Right cardiac atrium (tissue), 5 donors: ENCODE measurements at regions not wholly inside any gene's neighbourhood (a gene's known extent, or its start where the extent isn't known, plus 50 kb on each side); places are given as distances from the start of the nearest gene placed in this dataset.
"Not testable (repeated sequence)": the region's sequence is repeated elsewhere in the genome, so short reads cannot be mapped to it uniquely, and the experiment has no call there.

Source experiments
- ATAC-seq, 2 donors: fragments of 200-7000 bp; cut with Tn5 transposase; one replicate each; pipeline versions ENCODE4 v1.8.0 to v1.9.1; 2020; ENCODE audit warnings: moderate library complexity in 2 of 2, mild to moderate bottlenecking in 1 of 2
- DNase-seq, 3 donors: peaks; one replicate each; pipeline ENCODE4 v3.0.0-alpha.2; 2020
- H3K27ac ChIP-seq: one replicate; pipeline ENCODE4 v1.5.1; 2013; ENCODE audit warnings: mild to moderate bottlenecking, low read length, control low read depth, moderate library complexity
- H3K27me3 ChIP-seq: one replicate; pipeline ENCODE4 v1.6.1; 2013; ENCODE audit not compliant: control insufficient read depth, insufficient read depth
- H3K4me1 ChIP-seq: one replicate; pipeline ENCODE4 v1.6.1; 2013; ENCODE audit warnings: low read length; ENCODE audit not compliant: control insufficient read depth, insufficient read depth
- H3K4me3 ChIP-seq: one replicate; pipeline ENCODE4 v1.5.1; 2013; ENCODE audit warnings: low read length, control low read depth
- H3K9me3 ChIP-seq: one replicate; pipeline ENCODE4 v1.6.1; 2013; ENCODE audit warnings: low read length; ENCODE audit not compliant: control insufficient read depth
- WGBS: extraction: QIAGEN DNeasy Blood & Tissue Kit; methylation state at CpG from one replicate; pipeline ENCODE4 v1.1.7; 2013; 5-methylcytosine and 5-hydroxymethylcytosine counted together
- intact Hi-C, 4 donors: fragments of 100-400 bp; cut with DNase I; formaldehyde crosslinking; loops; one replicate each; pipeline versions ENCODE4 v1.11.0 to v1.14.0; 2022 to 2023
- donor health status: healthy with polysubstance abuse.
- donor health status: DM: no; HTN: yes; CAD: no.
- donor health status: DM: no; HTN: no; CAD: no.
- donor health status: DM: no; HTN: yes; CAD: no; lungs with severe emphysema.
- donor health status: DM: yes; HTN: yes; CAD: no.

DNA sequence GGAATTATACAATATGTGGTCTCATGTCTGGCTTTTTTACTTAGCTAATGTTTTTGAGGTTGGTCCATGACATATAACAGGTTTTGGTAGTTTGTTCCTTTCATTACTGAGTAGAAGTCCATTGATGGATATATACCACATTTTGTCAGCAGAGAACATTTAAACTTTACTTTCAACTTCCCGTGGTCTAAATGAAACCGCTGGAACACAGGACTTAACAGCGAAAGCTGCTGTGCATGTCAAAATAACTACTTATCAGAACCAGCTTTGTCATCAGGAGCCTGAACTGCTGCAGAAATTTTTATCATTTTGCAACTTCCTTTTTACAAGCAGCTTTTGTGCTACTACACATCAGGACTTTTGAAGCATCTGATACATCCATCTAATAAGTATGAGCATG lies 147.0 kb downstream of the TBC1D2B start:
- ATAC-seq, intact Hi-C loops: not testable (repeated sequence)
- 12% methylated on average over 3 of the region's 3 CpGs for WGBS

DNA sequence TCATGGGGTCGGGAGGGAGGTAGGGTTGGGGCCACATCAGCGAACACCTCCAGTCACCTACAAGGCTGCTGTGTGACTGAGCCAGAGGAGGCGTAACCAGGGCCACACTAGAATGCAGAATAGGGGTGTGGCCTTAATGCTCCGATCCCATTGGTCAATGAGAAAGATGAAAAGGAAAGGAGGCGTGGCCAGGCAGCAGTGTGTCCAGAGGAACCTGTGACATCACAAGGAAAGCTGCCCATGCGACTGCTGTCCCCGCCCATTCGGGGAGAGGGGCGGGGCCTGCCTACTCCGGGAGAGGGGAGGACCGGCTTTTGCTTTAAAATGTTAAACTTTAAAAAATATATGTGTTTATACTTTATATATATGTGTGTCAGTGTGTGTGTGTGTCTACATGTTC lies 150.7 kb downstream of the TBC1D2B start:
- WGBS = 88% methylated on average over 11 of the region's 11 CpGs
- H3K27me3 ChIP-seq, H3K4me1 ChIP-seq, H3K27ac ChIP-seq, H3K9me3 ChIP-seq, ATAC-seq, H3K4me3 ChIP-seq, intact Hi-C loops: not testable (repeated sequence)
- peak in 1 of 3 donors; percentile 36 for DNase-seq

More for the DNA sequence above, 147.0 kb downstream of the TBC1D2B start:
- H3K27me3 ChIP-seq, H3K4me1 ChIP-seq, H3K9me3 ChIP-seq, DNase-seq, H3K27ac ChIP-seq, H3K4me3 ChIP-seq: not testable (repeated sequence)

DNA sequence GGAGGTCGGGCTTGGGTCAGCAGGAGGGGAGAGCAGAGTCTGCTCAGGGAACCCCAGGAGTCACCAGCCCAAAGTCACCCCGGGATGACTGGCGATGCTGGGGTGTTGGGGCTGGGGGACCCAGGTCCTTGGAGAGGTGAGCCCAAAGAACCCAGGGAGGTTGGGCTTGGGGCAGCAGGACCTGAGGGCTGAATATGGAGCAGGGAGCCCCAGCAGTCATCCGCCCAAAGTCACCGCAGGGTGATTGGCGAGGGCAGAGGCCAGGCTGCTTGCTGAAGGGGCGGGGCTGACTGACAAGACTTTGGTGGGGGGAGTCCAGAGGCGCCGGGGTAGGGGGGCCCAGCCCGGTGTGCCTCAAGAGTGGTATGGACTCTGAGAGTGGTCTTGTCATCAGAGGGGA lies 151.2 kb downstream of the TBC1D2B start:
- H3K27me3 ChIP-seq, H3K27ac ChIP-seq, intact Hi-C loops, ATAC-seq, H3K9me3 ChIP-seq, H3K4me1 ChIP-seq, H3K4me3 ChIP-seq: not testable (repeated sequence)
- WGBS = 92% methylated on average over 9 of the region's 10 CpGs
- peak in 1 of 3 donors; percentile 27 for DNase-seq

DNA sequence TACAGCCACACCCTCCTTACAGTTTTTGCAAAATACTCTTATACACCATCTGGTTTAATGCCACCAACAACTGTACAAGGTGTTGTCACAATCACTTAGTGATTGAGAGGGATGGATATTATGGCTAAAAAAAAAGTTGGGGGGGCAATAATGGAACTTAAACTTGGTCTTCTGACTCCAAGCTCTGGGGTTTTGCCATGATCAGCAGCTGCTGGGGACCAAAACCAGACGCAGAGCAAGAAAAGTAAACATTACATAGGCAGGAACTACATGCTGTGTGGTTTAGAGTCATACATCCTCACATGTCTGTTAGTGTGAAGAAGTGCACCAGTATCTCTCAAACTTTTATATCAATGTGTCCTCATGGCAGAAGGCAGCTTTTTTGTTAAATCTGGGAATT lies 152.4 kb downstream of the TBC1D2B start:
- 40% methylated on average over 1 of the region's 1 CpG for WGBS
- not testable (repeated sequence) for H3K9me3 ChIP-seq

DNA sequence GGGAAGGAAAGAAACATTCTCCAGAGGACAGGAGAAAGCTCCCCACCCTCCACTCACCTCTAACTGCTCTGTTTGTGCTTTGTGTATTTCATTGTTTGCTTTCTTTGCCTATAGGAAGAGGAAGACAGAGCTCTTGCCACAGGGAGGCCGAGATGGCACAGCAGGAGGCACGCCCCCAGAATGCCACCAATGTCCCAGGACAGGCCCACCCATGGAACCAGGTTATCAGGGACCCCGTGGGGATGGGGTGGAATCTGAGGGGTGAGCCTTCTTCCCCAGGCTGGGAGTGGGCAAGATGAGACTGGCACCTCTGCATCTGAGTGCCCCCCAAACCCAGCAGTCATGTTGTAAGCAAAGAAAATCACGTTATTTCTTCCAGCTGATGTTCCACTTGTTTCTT lies 155.8 kb downstream of the TBC1D2B start:
- 79% methylated on average over 4 of the region's 4 CpGs for WGBS
- H3K4me1 ChIP-seq = no peaks in the 10 kb centered on the region
- H3K27me3 ChIP-seq = no peaks in the 10 kb centered on the region
- ATAC-seq = no peak
- H3K9me3 ChIP-seq = no peaks in the 10 kb centered on the region
- intact Hi-C loops = no loop called here
- no peak overlapping the region for H3K4me3 ChIP-seq
- no peak overlapping the region for H3K27ac ChIP-seq
- peak in 1 of 3 donors; percentile 25 for DNase-seq

More for the DNA sequence above, 152.4 kb downstream of the TBC1D2B start:
- DNase-seq, intact Hi-C loops, H3K4me3 ChIP-seq, H3K27me3 ChIP-seq, ATAC-seq, H3K27ac ChIP-seq, H3K4me1 ChIP-seq: not testable (repeated sequence)

DNA sequence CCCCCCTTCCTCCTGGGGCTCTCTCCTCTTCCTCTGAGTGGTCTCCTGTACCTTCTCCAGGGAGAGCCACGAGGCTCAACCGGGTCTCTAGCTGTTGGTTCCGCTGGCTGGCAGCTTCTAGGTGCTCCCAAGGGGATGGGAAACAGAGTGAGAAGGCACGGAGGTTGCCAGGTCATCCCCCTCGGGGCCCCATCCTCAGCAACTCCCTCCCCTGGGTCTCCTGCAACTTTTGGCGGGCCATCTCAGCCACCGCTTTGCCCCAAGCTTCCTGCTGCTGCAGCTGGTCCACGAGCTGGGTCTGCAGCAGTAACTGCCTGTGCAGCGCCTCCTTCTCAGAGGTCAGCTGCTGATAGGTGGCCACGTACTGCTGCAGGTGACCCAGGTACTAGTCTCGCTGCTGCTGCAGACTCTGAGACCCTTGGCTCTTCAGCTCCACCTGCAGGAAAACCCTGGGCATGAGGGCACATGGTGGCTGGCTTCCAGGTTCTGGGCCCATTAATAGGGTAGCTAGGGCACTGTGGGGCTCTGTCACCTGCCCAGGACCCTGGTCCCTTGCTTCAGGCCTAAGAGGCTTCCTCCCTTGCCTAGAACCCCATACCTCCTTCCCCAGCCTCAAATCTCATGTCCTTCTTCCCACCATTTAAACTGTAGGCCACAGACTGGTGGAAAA lies 160.4 kb downstream of the TBC1D2B start:
- WGBS = 71% methylated on average over 9 of the region's 11 CpGs
- ATAC-seq, H3K4me1 ChIP-seq, H3K27ac ChIP-seq, intact Hi-C loops, H3K9me3 ChIP-seq, H3K27me3 ChIP-seq, H3K4me3 ChIP-seq: not testable (repeated sequence)
- DNase-seq = peak in 1 of 3 donors; percentile 16

DNA sequence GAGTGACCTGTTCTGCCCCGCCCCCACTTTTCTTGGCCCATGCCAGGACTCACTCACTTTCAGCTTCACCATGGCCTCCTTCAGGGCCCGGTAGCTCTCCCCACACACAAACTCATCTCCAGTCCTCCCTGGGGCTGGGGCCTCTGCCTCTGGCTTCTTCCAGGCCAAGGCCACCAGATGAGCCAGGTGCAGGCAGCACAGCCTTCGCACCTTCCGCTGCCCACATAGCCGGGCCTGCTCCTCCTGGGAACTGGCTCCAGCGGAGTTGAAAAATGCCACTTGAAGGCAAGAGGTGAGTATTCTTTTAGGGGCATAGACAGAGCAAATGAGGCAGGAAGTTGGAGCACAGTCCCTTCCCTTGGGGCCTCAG lies 161.6 kb downstream of the TBC1D2B start:
- H3K4me3 ChIP-seq, H3K27ac ChIP-seq, ATAC-seq, H3K4me1 ChIP-seq, DNase-seq, H3K27me3 ChIP-seq, H3K9me3 ChIP-seq, intact Hi-C loops: not testable (repeated sequence)
- 83% methylated on average over 6 of the region's 6 CpGs for WGBS

DNA sequence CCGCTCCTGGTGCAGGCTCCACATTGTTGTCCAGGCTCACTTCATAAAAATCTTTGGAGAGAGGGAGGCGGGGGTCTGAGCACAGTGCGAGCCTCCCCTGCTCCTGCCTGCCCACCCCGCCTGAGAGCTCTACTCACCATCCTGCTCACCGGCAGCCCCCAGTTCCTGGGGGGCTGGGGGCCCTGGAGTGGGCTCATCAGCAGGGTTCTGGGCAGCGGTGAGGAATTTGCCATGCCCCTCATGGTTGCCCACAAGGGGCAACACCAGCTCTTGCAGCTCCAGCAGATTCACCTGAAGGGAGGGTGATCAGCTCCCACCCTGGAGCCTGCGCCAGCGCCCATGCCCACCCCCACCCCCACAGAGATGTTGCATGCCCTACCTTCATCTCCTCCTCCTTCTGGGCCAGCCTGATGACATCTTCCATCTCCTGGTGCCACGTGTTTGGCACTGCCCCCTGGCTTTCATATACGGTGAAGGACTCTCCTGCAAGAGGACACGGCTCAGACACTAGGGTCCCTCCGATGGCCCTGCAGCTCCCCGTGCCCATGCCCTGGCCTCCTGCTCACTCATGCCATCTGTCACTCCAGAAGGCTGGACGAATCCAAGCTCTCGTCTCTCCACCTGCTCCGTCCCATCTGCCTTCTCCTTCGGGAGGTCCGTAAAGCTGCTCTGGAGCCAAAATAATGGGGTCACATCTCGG lies 162.1 kb downstream of the TBC1D2B start:
- Histone ChIP-seq H3K4me1 (no peaks in the 10 kb centered on the region), H3K4me3 (no peak overlapping the region), H3K9me3 (no peaks in the 10 kb centered on the region), H3K27ac (no peak overlapping the region), H3K27me3 (no peaks in the 10 kb centered on the region)
- DNase-seq (peak in 1 of 3 donors; percentile 14), ATAC-seq (no peak)
- WGBS = 74% methylated on average over 19 of the region's 19 CpGs
- intact Hi-C loops = no loop called here

DNA sequence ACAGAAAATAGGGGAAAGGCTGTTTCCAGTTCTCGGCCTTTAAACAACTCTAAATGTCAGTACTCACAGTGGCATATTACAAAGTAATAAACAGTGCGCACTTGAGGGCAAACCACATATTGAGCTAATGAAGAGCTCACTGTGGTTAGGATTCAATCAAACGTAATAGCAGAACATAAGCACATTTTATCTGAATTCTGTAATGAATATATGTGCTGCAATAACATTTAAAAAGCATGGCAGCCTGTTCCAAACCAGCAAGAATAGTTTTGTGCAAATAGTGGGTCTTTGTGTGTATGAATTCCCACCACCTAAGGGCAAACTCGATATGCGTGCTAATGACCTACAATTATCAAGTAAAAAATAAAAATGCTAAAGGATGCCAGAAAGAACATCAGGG lies 163.0 kb downstream of the TBC1D2B start:
- H3K9me3 ChIP-seq, H3K4me1 ChIP-seq, DNase-seq, H3K4me3 ChIP-seq, H3K27ac ChIP-seq, ATAC-seq, H3K27me3 ChIP-seq, intact Hi-C loops: not testable (repeated sequence)
- WGBS = 81% methylated on average over 5 of the region's 5 CpGs

DNA sequence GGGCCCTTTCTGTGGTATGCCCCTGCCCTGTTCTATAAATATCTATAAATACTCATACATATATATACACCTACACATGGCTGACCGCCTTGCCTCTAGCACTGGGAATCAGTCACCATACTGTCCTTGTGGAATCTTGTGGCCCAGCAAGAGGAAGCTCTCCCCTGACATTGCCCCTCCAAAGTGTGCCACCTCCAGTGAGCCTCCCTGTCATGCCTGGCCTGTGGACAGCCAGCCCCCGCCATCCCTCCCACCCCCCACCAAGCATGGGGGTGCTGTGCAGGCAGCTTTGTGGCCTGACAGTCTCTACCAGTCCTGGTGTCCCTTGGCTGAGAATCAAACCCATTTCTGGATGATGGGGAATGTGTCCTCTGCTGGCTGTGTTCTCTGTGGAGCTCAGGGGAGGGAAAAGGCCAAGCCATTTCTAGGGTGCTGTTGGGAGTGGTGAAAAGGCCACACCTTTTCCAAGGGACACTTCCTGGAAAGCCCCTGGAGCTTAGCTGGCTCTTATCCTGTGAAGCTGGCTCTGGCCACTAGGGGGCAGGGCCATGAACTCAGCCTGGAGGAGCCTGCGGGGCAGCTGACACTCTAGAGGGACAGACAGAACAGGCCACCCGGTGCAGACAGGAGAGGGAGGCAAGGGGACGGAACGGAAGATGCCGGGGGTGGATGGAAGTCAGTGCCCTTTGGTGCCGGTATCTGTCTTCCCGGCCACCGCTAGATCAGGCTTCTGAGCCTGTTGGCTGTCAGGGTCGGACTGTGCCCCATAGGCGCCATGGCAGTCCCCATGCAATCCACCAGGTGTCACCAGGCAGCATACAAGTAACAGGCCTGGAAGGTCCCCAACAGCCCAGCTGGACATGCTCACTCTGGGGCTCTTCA lies 167.2 kb downstream of the TBC1D2B start:
- H3K4me3 ChIP-seq = peak overlapping the region; percentile 18
- 14% methylated on average over 12 of the region's 12 CpGs for WGBS
- H3K9me3 ChIP-seq, H3K4me1 ChIP-seq, H3K27me3 ChIP-seq, intact Hi-C loops: not testable (repeated sequence)
- DNase-seq (peak; percentile 84 to 95 (median 88)), ATAC-seq (peak; percentile 56 to 77)
- H3K27ac ChIP-seq = peak overlapping the region; percentile 37
